ENCODE measurements at regions not wholly inside any gene's neighbourhood (a gene's known extent, or its start where the extent isn't known, plus 50 kb on each side); places are given as distances from the start of the nearest gene placed in this dataset.

DNA sequence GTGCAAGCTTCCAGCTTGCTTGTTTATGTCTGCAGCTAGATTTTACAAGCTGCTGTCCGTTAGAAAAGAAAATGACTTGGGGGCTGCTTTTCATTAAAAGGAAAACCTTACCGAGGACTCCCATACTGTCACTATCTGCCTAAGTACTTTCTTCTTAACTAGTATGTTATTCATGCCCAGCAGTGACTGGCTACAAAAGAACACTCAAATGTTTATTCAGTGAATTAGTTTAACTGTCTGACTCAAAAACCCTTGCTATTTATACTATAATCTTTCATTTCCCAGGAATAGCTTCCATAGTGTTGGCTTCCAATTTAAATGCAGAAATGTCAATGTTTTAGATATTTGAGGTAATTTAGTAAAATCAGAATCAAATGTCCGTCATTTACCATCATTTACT lies 164.9 kb downstream of the DTHD1 start:
- TF ChIP-seq, protein P1, sequence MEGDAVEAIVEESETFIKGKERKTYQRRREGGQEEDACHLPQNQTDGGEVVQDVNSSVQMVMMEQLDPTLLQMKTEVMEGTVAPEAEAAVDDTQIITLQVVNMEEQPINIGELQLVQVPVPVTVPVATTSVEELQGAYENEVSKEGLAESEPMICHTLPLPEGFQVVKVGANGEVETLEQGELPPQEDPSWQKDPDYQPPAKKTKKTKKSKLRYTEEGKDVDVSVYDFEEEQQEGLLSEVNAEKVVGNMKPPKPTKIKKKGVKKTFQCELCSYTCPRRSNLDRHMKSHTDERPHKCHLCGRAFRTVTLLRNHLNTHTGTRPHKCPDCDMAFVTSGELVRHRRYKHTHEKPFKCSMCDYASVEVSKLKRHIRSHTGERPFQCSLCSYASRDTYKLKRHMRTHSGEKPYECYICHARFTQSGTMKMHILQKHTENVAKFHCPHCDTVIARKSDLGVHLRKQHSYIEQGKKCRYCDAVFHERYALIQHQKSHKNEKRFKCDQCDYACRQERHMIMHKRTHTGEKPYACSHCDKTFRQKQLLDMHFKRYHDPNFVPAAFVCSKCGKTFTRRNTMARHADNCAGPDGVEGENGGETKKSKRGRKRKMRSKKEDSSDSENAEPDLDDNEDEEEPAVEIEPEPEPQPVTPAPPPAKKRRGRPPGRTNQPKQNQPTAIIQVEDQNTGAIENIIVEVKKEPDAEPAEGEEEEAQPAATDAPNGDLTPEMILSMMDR (IDR thresholded peaks at IDR 0.05 in 8 of 11, conservative IDR thresholded peaks at IDR 0.05 in 3 of 11): no peak
- no peak for TF ChIP-seq POLR2A (IDR thresholded peaks at IDR 0.05)
